ENCODE measurements at regions not wholly inside any gene's neighbourhood (a gene's known extent, or its start where the extent isn't known, plus 50 kb on each side); places are given as distances from the start of the nearest gene placed in this dataset.

GRCh38 chr12:132402831-132403416 is 73.5 kb upstream of the GALNT9 start:
- DNase-seq (ENCODE audit: low read depth) = no peak
- no peak overlapping the region for H3K4me3 ChIP-seq (ENCODE audit: low read length)
- TF ChIP-seq, protein P1, sequence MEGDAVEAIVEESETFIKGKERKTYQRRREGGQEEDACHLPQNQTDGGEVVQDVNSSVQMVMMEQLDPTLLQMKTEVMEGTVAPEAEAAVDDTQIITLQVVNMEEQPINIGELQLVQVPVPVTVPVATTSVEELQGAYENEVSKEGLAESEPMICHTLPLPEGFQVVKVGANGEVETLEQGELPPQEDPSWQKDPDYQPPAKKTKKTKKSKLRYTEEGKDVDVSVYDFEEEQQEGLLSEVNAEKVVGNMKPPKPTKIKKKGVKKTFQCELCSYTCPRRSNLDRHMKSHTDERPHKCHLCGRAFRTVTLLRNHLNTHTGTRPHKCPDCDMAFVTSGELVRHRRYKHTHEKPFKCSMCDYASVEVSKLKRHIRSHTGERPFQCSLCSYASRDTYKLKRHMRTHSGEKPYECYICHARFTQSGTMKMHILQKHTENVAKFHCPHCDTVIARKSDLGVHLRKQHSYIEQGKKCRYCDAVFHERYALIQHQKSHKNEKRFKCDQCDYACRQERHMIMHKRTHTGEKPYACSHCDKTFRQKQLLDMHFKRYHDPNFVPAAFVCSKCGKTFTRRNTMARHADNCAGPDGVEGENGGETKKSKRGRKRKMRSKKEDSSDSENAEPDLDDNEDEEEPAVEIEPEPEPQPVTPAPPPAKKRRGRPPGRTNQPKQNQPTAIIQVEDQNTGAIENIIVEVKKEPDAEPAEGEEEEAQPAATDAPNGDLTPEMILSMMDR (conservative IDR thresholded peaks at IDR 0.05; ENCODE audit: low read depth, low read length) = no peak

DNA sequence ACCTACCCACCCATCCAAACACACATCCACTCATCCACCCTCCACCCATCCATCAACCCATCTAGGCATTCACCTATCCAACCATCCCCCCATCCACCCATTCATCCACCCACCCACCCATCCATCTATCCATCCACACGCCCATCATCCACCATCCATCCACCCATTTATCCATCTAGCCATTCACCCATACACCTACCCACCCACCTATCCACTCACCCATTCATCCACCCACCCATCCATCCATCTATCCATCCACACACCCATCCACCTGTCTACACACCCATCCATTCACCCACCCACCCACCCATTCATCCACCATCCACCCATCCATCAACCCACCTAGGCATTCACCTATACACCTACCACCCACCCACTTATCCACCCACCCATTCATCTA is 72.6 kb upstream of the GALNT9 start:
- H3K4me3 ChIP-seq (ENCODE audit: low read length) = no peak overlapping the region
- no peak for DNase-seq (ENCODE audit: low read depth)
- TF ChIP-seq, protein P1 (conservative IDR thresholded peaks at IDR 0.05; ENCODE audit: low read depth, low read length) = no peak

DNA sequence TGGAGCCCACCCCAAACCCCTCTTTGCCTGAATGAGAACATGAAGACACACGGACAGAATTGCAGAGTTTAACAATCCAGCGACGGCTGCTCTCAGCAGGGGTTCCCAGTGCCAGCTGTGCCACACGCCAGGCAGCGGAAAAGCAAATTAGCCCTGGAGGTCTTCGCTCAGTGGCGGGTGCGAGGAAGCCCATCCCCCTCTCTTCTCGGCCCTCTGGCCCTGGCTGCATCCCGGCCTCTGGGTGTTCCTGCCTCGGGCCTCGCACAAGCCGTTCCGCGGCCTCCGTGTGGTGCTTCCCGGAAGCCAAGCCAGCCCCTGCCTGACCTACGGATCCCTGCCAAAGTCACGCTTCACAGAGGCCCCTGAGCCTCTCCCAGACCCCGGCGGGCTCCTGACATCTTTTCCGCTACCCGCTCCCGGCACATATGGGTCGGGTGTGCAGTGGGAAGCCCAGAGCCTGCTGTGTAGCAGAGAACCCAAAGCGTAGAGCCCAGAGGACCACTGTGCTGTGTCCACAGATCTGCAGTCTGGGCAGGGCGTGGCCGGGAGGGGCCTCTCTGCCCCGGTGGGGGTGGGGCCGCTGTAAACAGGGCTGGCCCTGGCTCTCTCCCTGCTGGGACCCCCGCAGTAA is 70.7 kb upstream of the GALNT9 start:
- DNase-seq (ENCODE audit: low read depth) = no peak
- no peak overlapping the region for H3K4me3 ChIP-seq (ENCODE audit: low read length)
- TF ChIP-seq, protein P1 (conservative IDR thresholded peaks at IDR 0.05; ENCODE audit: low read depth, low read length) = no peak

DNA sequence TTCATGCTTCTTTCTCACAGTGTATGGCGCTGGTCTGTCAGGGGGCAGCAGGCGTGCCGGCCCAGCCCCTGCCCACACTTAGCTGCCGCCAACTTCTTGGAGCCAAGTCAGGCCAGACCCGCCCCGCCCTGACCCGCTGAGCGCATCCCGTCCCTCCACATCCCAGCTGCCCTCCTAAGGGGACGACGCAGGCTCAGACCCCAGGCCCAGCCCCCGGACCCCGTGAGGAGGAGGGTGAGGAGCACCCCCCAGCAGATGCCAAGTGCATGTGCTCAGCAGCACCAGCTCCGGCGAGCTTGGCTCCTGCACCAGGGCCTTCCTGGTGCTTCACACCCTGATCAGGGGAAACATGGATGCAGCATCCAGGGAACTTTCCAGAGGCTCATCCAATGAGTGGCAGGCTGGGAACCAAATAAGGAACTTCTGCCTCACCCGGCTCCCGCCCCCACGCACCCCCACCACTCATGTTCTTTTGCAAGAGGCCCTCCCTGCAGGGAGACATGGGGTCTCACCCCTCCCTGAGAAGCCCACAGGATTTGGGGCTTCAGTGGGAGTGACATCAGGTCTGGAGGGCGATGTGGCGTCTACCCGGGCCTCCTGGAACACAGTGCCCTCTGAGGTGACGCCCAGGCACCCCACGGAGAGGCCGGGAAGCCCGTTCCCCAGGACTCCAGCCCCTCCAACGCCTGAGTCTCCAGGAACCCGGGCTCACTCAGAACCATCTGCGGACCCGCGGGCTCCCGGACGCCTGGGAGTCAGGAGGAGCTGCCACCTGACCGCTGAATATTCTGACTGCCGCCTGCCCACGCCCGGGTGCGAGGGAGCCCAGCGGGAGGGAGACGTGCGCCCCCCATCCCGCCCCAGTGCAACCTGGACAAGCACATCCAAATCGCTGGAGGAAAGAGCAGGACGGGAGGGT is 70.0 kb upstream of the GALNT9 start:
- TF ChIP-seq, protein P1 (conservative IDR thresholded peaks at IDR 0.05; ENCODE audit: low read depth, low read length) = no peak
- no peak overlapping the region for H3K4me3 ChIP-seq (ENCODE audit: low read length)
- no peak for DNase-seq (ENCODE audit: low read depth)

GRCh38 chr12:132398386-132398991 is 69.1 kb upstream of the GALNT9 start:
- TF ChIP-seq, protein P1 (conservative IDR thresholded peaks at IDR 0.05; ENCODE audit: low read depth, low read length) = no peak
- H3K4me3 ChIP-seq (ENCODE audit: low read length) = no peak overlapping the region
- DNase-seq (ENCODE audit: low read depth) = no peak

DNA sequence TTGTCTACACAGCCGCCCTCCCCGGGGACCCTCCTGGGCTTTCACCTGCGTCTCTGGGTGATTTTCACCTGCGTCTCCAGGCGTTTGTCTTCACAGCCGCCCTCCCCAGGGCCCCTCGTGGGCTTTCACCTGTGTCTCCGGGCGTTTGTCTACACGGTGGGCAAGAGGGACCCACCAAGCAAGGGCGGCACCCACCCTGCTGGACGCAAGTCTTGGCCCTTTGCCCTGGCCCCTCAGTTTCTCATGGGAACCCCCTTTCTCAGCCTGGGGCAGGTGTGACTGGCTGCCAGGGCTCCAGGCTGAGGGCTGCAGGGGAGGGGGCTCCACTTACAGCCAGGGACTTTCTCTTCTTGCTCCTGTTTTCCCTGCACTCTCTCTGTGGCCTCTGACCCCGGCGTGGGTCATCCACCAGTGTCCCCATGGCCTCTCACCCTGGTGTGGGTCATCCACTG is 68.6 kb upstream of the GALNT9 start:
- TF ChIP-seq, protein P1 (conservative IDR thresholded peaks at IDR 0.05; ENCODE audit: low read depth, low read length) = no peak
- no peak for DNase-seq (ENCODE audit: low read depth)
- no peak overlapping the region for H3K4me3 ChIP-seq (ENCODE audit: low read length)

Measured in retinal pigment epithelial cell (primary cell).